VCaP (cell line): ENCODE measurements at regions not wholly inside any gene's neighbourhood (a gene's known extent, or its start where the extent isn't known, plus 50 kb on each side); places are given as distances from the start of the nearest gene placed in this dataset.

Experiments used
- H3K27ac ChIP-seq: fragments of 450-650 bp; 2 replicates; pipeline ENCODE4 v1.5.1; 2017
- CTCF ChIP-seq: fragments of 450-650 bp; conservative IDR thresholded peaks from 2 replicates; pipeline ENCODE4 v1.5.1; 2017; ENCODE audit warnings: mild to moderate bottlenecking, moderate library complexity

GRCh38 chr4:3861720-3862639 is 95.8 kb downstream of the ADRA2C start:
- no peak overlapping the region for H3K27ac ChIP-seq
- no peak for TF ChIP-seq CTCF

GRCh38 chr4:3862640-3863420 is 96.6 kb downstream of the ADRA2C start:
- no peak overlapping the region for H3K27ac ChIP-seq

GRCh38 chr4:3863841-3864741 is 97.9 kb downstream of the ADRA2C start:
- no peak for TF ChIP-seq CTCF

More at GRCh38 chr4:3862640-3863420, 96.6 kb downstream of the ADRA2C start:
- no peak for TF ChIP-seq CTCF

GRCh38 chr4:3864742-3865721 is 98.8 kb downstream of the ADRA2C start:
- TF ChIP-seq CTCF: no peak

More at GRCh38 chr4:3863841-3864741, 97.9 kb downstream of the ADRA2C start:
- H3K27ac ChIP-seq: no peak overlapping the region

GRCh38 chr4:3865986-3866812 is 100.0 kb downstream of the ADRA2C start:
- H3K27ac ChIP-seq: no peak overlapping the region
- TF ChIP-seq CTCF: no peak

More at GRCh38 chr4:3864742-3865721, 98.8 kb downstream of the ADRA2C start:
- H3K27ac ChIP-seq: no peak overlapping the region

GRCh38 chr4:3866813-3867129 is 100.6 kb downstream of the ADRA2C start:
- no peak for TF ChIP-seq CTCF
- no peak overlapping the region for H3K27ac ChIP-seq
